HCT116 (cell line): ENCODE measurements at regions not wholly inside any gene's neighbourhood (a gene's known extent, or its start where the extent isn't known, plus 50 kb on each side); places are given as distances from the start of the nearest gene placed in this dataset.
"Not testable (repeated sequence)": the region's sequence is repeated elsewhere in the genome, so short reads cannot be mapped to it uniquely, and the experiment has no call there.

ENCODE experiments used
- ATAC-seq: fragments of 200-7000 bp; cut with Tn5 transposase; 2 replicates; pipeline ENCODE4 v1.9.1; 2020; ENCODE audit warnings: mild to moderate bottlenecking, moderate library complexity
- BruUV-seq: library from RNA; stranded (reverse); fragments of 400-500 nt; replicated peaks from 2 replicates; lab custom pipeline; 2021; lab: Mats Ljungman, UMichigan
- CTCF ChIA-PET: fragments of 300-600 bp; sonication (Branson Sonifier 250); formaldehyde crosslinking; loops from one replicate; lab custom pipeline; 2021; ENCODE audit warnings: antibody characterized with exemption; lab: Charles Lee
- POLR2A ChIA-PET: fragments of 300-600, 350-600 bp; sonication (Branson Sonifier 250); formaldehyde crosslinking; loops from one replicate; lab custom pipeline; 2021; ENCODE audit warnings: antibody characterized with exemption; lab: Charles Lee
- RAD21 ChIA-PET, 2 experiments: fragments of 300-600 bp; sonication (Branson Sonifier 250); formaldehyde crosslinking; loops; one replicate each; lab custom pipeline; 2023; ENCODE audit warnings: low total read pairs in 2 of 2; ENCODE audit not compliant: uncharacterized antibody in 2 of 2, unreplicated experiment in 2 of 2, low non-redundant PET in 1 of 2; lab: Charles Lee
- DNase-seq: peaks from one replicate; pipeline ENCODE4 v3.0.0-alpha.2; 2010; ENCODE audit warnings: low read depth, low spot score
- H2AFZ ChIP-seq: fragments of 200-600 bp; shearing (Covaris generic), sonication (generic); 2 replicates; pipeline ENCODE4 v1.6.1; 2017; ENCODE audit warnings: low read depth, mixed run types, mixed read lengths, antibody characterized with exemption, low read length; ENCODE audit not compliant: poor library complexity, severe bottlenecking
- H3K27ac ChIP-seq: 2 replicates; pipeline ENCODE4 v1.5.1; 2012; ENCODE audit warnings: low read depth, low read length
- H3K27me3 ChIP-seq: fragments of 200-600 bp; sonication (generic); 2 replicates; pipeline ENCODE4 v1.6.1; 2016; ENCODE audit warnings: mixed run types, low read length, mixed read lengths; ENCODE audit not compliant: insufficient read depth
- H3K36me3 ChIP-seq, 2 experiments: fragments of 200-500 bp in 1 of 2; fragments of 200-600 bp in 1 of 2; sonication (Bioruptor generic) in 1 of 2; sonication (generic) in 1 of 2; 2 replicates each; pipeline versions ENCODE4 v1.5.1 to v1.6.1; 2014 to 2016; ENCODE audit warnings: low read length in 2 of 2, inconsistent platforms in 1 of 2, mixed read lengths in 1 of 2, mixed run types in 1 of 2; ENCODE audit not compliant: insufficient read depth in 2 of 2, control insufficient read depth in 1 of 2
- H3K4me1 ChIP-seq, 2 experiments: fragments of 200-600 bp in 1 of 2; sonication (generic) in 1 of 2; 2 replicates each; pipeline versions ENCODE4 v1.5.1 to v1.6.1; 2012 to 2017; ENCODE audit warnings: low read length in 2 of 2, inconsistent platforms in 1 of 2, mild to moderate bottlenecking in 1 of 2, mixed read lengths in 1 of 2, mixed run types in 1 of 2, moderate library complexity in 1 of 2; ENCODE audit not compliant: insufficient read depth in 2 of 2, control insufficient read depth in 1 of 2
- H3K4me2 ChIP-seq: fragments of 200-600 bp; sonication (generic); 2 replicates; pipeline ENCODE4 v1.6.1; 2017; ENCODE audit warnings: mixed run types, low read length, mixed read lengths
- H3K4me3 ChIP-seq, 2 experiments: fragments of 200-600 bp in 1 of 2; sonication (generic) in 1 of 2; replicated peaks in 1 of 2; 2 replicates each; pipeline ENCODE4 v1.5.1; 2011 to 2016; ENCODE audit warnings: low read length in 2 of 2, control low read depth in 1 of 2, low read depth in 1 of 2, mild to moderate bottlenecking in 1 of 2, mixed read lengths in 1 of 2, mixed run types in 1 of 2
- H3K79me2 ChIP-seq: fragments of 200-600 bp; sonication (generic); 2 replicates; pipeline ENCODE4 v1.6.1; 2017; ENCODE audit warnings: mild to moderate bottlenecking, mixed run types, low read length, moderate library complexity, mixed read lengths; ENCODE audit not compliant: insufficient read depth
- H3K9ac ChIP-seq: fragments of 200-600 bp; sonication (generic); 2 replicates; pipeline ENCODE4 v1.6.1; 2016; ENCODE audit warnings: low read length, mixed read lengths
- H3K9me2 ChIP-seq: fragments of 200-600 bp; sonication (generic), shearing (Covaris generic); 2 replicates; pipeline ENCODE4 v1.6.1; 2017; ENCODE audit warnings: mixed run types, mild to moderate bottlenecking, moderate library complexity; ENCODE audit not compliant: insufficient read depth
- H3K9me3 ChIP-seq, 2 experiments: fragments of 200-500 bp in 1 of 2; fragments of 200-600 bp in 1 of 2; sonication (Bioruptor generic) in 1 of 2; sonication (generic) in 1 of 2; 2 replicates each; pipeline ENCODE4 v1.6.1; 2014 to 2017; ENCODE audit warnings: low read length in 2 of 2, mixed read lengths in 2 of 2, inconsistent platforms in 1 of 2, low read depth in 1 of 2, mild to moderate bottlenecking in 1 of 2, mixed run types in 1 of 2, moderate library complexity in 1 of 2; ENCODE audit not compliant: control insufficient read depth in 1 of 2, insufficient read depth in 1 of 2
- H4K20me1 ChIP-seq: fragments of 200-600 bp; sonication (generic), shearing (Covaris generic); 2 replicates; pipeline ENCODE4 v1.6.1; 2017; ENCODE audit warnings: mixed run types, mild to moderate bottlenecking, moderate library complexity; ENCODE audit not compliant: insufficient read depth
- MAX ChIP-seq: IDR thresholded peaks from 2 replicates; pipeline ENCODE4 v1.6.1; 2012
- POLR2AphosphoS5 ChIP-seq: IDR thresholded peaks from 2 replicates; pipeline ENCODE4 v1.6.1; 2011; ENCODE audit warnings: mild to moderate bottlenecking, low read depth, low read length, moderate library complexity
- SP1 ChIP-seq: IDR thresholded peaks from 2 replicates; pipeline ENCODE4 v1.6.1; 2012; ENCODE audit warnings: low read depth
- TCF7L2 ChIP-seq: IDR thresholded peaks from 2 replicates; pipeline ENCODE4 v1.7.0; 2011; ENCODE audit warnings: borderline replicate concordance, inconsistent platforms; ENCODE audit not compliant: insufficient read depth, insufficient read length; ENCODE audit errors: extremely low read depth
- ZFX ChIP-seq: fragments of 450-650 bp; IDR thresholded peaks from 2 replicates; pipeline ENCODE4 v1.6.1; 2017
- intact Hi-C: fragments of 100-400 bp; cut with micrococcal nuclease; formaldehyde crosslinking; loops from 2 replicates; pipeline ENCODE4 v1.10.0; 2022
- TF ChIP-seq, protein P1 (sequence below): IDR thresholded peaks from 2 replicates; pipeline ENCODE4 v1.6.1; 2012

DNA sequence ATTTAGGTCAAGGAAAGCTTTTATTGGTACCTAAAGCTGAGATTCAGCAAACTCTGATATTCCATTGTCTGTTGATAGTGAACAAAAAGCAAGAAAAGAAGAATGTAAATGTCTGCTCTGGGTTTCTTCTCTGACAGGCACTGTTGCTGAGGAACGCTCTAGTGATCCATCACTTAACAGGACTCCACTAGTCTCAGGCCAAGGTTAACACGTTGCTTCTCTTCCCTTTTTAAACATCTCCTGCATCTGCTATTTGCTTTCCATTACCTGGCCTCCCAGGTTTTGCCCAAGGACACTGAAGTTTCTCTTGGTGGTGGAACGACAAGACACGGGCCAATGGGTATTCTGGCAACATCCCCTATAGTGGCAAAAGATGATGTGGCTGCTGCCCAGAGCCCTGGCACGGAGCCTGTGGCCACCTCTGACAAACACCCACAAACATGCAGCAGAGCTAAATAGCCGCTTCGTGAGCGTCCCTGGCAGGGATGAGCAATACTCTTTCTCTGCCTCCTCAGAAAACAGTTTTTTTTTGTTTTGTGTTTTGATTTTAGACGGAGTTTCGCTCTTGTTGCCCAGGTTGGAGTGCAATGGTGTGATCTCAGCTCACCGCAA lies 97.8 kb upstream of the AKAP13 start:
- TF ChIP-seq POLR2AphosphoS5, result no peak
- no peak for TF ChIP-seq TCF7L2
- TF ChIP-seq, protein P1, sequence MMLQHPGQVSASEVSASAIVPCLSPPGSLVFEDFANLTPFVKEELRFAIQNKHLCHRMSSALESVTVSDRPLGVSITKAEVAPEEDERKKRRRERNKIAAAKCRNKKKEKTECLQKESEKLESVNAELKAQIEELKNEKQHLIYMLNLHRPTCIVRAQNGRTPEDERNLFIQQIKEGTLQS, result no peak
- no peak for TF ChIP-seq MAX
- no peak for TF ChIP-seq ZFX
- TF ChIP-seq SP1, result no peak
- Histone ChIP-seq H3K9me2 (no peaks in the 10 kb centered on the region), H3K4me2 (no peak overlapping the region), H3K27ac (no peak overlapping the region), H3K9ac (no peak overlapping the region), H4K20me1 (no peaks in the 10 kb centered on the region), H2AFZ (no peak overlapping the region), H3K4me3 (no peak overlapping the region), H3K4me1 (no peaks in the 10 kb centered on the region), H3K36me3 (no peaks in the 10 kb centered on the region), H3K79me2 (no peaks in the 10 kb centered on the region), H3K9me3 (no peaks in the 10 kb centered on the region), H3K27me3 (no peaks in the 10 kb centered on the region)
- DNase-seq (no peak), ATAC-seq (no peak)
- CTCF ChIA-PET, result interaction anchor here (1.1 kb wide), 1 partner anchor 14 kb away, joined by 3 read pairs; no protein-coding TSS in a partner anchor
- BruUV-seq, result no TSS peak
- RAD21 ChIA-PET, result no interaction called here
- POLR2A ChIA-PET, result no interaction called here
- intact Hi-C loops, result loop anchor here (10.0 kb wide), 1 partner anchor 138 kb away; no protein-coding TSS in a partner anchor

DNA sequence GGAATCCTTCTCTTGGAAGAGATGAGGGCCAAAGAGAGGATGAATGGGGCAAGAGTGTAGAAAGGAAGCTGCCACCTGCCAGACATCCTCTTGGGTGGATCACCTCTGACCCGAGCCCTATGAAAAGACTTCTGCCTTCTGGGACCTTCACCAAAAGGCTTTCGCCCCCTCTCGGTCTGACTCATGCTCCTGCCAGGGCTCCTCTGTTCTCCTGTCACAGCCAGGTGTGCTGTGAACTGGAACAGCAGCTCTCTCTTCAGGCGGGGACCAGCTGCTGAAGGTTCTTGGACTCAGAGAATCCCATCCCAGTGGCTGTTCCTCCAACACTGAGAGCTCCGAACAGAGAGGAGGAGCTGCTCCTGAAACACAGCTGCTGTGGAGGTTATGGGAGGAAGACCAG lies 96.6 kb upstream of the AKAP13 start:
- RAD21 ChIA-PET, H3K36me3 ChIP-seq, DNase-seq, POLR2A ChIA-PET, H3K4me3 ChIP-seq, H2AFZ ChIP-seq, H3K4me2 ChIP-seq, H3K9me2 ChIP-seq, H3K27me3 ChIP-seq, CTCF ChIA-PET, H3K9me3 ChIP-seq, ATAC-seq, H4K20me1 ChIP-seq, BruUV-seq, H3K27ac ChIP-seq, H3K4me1 ChIP-seq, H3K9ac ChIP-seq, H3K79me2 ChIP-seq: not testable (repeated sequence)
- intact Hi-C loops, result loop anchor here (10.0 kb wide), 1 partner anchor 139 kb away; no protein-coding TSS in a partner anchor
